ENCODE measurements at regions not wholly inside any gene's neighbourhood (a gene's known extent, or its start where the extent isn't known, plus 50 kb on each side); places are given as distances from the start of the nearest gene placed in this dataset.
"Not testable (repeated sequence)": the region's sequence is repeated elsewhere in the genome, so short reads cannot be mapped to it uniquely, and the experiment has no call there.

DNA sequence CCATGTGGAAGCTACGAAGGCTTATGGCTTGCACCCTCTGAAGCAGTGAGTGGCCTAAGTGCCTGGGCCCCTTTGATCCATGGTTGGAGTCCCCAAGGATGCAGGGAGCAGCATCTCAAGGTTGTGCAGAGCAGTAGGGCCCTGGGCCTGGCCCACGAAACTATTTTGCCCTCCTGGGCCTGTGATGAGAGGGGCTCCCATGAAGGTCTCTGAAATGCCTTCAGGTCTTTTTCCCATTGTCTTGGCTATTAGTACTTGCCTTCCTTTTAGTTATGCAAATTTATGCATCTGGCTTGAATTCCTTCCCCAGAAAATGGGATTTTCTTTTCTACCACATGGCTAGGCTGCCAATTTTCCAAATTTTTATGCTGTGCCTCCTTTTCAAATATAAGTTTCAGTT is 158.8 kb upstream of the MME start:
- H3K4me3 ChIP-seq (ENCODE audit: low read depth, low read length) = no peak overlapping the region
- no peak for DNase-seq (ENCODE audit: low read depth)

GRCh38 chr3:154919226-154919625 is 160.9 kb upstream of the MME start:
- no peak for DNase-seq (ENCODE audit: low read depth)
- H3K4me3 ChIP-seq (ENCODE audit: low read depth, low read length) = no peak overlapping the region

GRCh38 chr3:154904328-154904727 is 175.8 kb upstream of the MME start:
- H3K4me3 ChIP-seq (ENCODE audit: low read depth, low read length) = no peak overlapping the region
- no peak for DNase-seq (ENCODE audit: low read depth)

DNA sequence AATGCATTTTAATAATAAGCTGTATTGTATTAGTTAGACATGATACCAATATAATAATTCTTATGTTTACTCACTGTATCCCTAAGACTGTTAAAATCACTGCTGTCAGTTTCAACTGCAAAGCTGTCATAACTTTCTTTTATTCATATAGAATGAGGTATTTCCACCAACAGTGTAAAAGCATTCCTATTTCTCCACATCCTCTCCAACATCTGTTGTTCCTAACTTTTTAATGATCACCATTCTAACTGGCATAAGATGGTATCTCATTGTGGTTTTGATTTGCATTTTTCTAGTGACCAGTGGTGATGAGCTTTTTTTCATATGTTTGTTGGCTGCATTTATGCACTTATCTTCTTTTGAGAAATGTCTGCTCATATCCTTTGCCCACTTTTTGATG is 177.6 kb upstream of the MME start:
- not testable (repeated sequence) for H3K4me3 ChIP-seq (ENCODE audit: low read depth, low read length); DNase-seq (ENCODE audit: low read depth)

DNA sequence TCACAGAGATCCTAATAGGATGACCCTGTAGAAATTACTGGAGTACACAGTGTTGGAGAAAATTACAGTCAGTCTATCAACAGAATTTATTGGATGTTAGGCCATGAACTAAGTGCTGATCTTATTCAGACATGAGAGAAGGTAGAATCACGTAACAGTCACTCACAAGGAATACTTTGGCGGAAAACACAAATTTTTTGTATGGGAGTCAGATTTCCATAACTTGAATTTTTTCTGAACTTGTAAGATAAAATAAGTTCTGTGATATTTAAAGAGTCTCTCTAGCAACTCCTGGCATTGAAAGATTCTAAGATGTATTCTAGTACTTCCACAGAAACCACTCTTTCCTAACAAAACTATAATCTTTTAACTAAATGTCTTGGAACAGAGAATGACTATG is 178.8 kb upstream of the MME start:
- DNase-seq (ENCODE audit: low read depth) = no peak
- H3K4me3 ChIP-seq (ENCODE audit: low read depth, low read length) = no peak overlapping the region

DNA sequence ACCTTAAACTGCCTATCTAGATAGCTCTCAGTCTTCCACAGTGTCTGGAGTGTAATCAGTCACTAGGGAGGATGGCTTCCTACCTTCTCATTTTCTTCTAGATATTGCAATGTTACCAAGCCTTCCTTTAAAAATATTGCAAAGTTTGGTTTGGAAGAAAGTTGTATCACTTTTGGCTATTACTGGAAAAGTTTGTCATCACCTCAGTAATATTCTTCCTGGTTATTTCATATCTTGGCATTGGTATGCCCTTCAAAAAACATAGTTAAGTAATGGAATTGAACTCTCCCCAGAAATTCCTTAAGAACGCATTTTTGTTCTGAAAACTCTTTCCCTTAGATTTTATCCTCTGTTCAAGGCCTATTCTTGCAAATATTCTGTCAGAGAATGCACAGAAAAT is 179.3 kb upstream of the MME start:
- no peak for DNase-seq (ENCODE audit: low read depth)
- no peak overlapping the region for H3K4me3 ChIP-seq (ENCODE audit: low read depth, low read length)

DNA sequence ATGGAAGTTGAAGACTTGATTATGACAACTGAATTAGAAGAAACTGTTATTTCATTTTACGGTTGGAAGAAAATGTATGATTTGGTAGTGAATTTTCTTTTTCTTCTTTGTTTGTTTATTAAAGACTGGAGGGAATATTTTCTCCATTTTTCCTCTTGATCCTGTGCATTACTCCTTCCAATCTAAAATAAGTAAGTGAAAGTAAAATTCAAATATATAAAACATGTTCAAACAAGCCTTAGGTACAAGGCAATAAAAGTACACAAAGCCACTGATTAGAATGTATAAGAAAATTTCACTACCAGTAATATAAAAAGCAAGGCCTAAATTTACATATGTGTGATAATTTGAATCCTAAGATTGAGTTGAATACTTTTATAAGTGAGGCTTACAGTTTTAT is 181.2 kb upstream of the MME start:
- no peak overlapping the region for H3K4me3 ChIP-seq (ENCODE audit: low read depth, low read length)
- DNase-seq (ENCODE audit: low read depth) = no peak

DNA sequence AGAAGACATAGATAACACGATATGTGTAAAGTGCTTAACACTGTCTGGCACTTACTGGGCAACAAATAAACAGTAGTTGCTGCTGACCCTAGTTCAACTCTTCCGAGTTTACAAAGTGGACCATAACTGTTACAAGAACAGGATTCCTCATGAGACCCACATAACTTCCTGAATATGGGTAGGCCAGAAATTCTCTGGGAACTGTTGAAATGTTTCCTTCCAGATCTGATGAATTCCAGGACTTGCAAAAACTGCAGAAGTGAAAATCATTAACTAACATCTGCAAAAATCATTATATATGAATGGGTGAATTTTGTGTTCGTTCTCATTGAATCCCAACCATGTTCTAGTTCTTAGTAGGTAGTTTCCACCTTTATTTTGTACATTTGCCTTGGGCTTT is 181.7 kb upstream of the MME start:
- H3K4me3 ChIP-seq (ENCODE audit: low read depth, low read length) = no peak overlapping the region
- DNase-seq (ENCODE audit: low read depth) = no peak

- no peak for DNase-seq (ENCODE audit: low read depth)
- no peak overlapping the region for H3K4me3 ChIP-seq (ENCODE audit: low read depth, low read length)
These were observed 186.3 kb upstream of the MME start for GRCh38 chr3:154893813-154894212.

- H3K4me3 ChIP-seq (ENCODE audit: low read depth, low read length) = no peak overlapping the region
- DNase-seq (ENCODE audit: low read depth) = no peak
These were observed 190.9 kb upstream of the MME start for GRCh38 chr3:154889227-154889634.

DNA sequence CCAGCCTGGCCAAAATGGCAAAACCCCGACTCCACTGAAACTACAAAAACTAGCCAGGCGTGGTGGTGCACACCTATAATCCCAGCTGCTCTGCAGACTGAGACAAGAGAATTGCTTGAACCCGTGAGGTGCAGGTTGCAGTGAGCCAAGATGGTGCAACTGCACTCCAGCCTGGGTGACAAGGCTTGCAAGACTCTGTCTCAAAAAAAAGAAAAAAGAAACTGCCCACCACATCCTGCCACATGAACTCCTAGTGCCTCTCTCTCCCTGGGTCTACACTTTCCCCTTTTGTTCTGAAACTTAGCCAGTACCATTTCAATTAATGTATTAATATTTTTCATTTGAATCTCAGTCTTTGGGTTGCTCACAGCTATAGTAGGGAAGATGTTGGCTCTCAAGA is 192.2 kb upstream of the MME start:
- no peak overlapping the region for H3K4me3 ChIP-seq (ENCODE audit: low read depth, low read length)
- no peak for DNase-seq (ENCODE audit: low read depth)

DNA sequence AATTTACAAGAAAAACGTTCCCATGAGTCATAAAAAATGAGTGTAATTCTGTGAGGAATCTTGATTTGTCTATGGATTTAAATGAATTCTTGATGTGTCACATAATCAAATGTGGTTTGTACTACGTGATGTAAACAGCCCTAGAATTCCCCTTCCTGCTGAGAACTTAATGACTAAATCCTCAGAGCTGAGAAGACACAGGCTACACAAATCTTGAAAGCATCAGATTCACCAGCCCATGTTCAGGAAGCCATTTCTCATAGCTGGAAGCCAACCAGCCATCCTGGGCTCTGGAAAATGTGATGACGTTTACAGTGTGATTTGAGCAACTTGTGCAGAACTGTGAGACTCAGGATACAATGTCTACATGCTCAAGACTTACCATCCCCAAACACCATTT is 193.7 kb upstream of the MME start:
- peak; percentile 99 for DNase-seq (ENCODE audit: low read depth)
- H3K4me3 ChIP-seq (ENCODE audit: low read depth, low read length) = no peak overlapping the region

DNA sequence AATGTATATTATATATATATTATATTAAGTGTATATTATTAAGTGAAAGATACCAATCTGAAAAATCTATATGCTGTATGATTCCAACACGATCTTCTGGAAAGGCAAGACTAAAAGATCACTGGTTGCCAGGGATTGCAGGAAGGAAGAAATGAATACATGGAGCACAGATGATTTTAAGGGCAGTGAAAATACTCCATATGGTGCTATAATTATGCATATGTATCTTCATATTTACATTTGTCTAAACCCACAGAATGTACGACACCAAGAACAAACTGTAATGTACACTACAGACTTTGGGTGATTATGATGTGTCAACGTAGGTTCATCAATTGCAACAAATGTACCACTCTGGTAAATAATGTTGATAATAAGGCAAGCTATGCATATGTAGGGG is 194.7 kb upstream of the MME start:
- DNase-seq (ENCODE audit: low read depth) = no peak
- no peak overlapping the region for H3K4me3 ChIP-seq (ENCODE audit: low read depth, low read length)

GRCh38 chr3:154884952-154885351 is 195.2 kb upstream of the MME start:
- no peak overlapping the region for H3K4me3 ChIP-seq (ENCODE audit: low read depth, low read length)
- no peak for DNase-seq (ENCODE audit: low read depth)

- H3K4me3 ChIP-seq (ENCODE audit: low read depth, low read length) = no peak overlapping the region
- DNase-seq (ENCODE audit: low read depth) = no peak
These were observed 205.0 kb upstream of the MME start for GRCh38 chr3:154875142-154875541.

DNA sequence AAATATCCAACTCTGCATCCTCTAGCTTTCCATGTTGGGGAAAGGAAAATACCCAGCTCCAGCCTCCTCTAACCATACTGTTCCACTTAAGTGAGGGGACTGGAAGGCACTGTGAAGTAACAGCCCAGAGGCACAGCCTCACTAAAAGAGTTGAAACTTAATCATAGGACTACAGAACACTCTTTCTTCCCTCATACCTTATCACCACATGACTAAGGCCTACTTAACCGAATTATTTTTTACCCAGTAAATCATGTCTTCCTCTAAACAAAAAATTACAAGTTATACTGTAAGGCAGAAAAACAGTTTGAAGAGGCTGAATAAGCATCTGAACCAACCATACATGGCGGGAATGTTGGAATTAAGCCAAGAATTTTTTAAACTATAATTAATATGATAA is 207.4 kb upstream of the MME start:
- H3K4me3 ChIP-seq (ENCODE audit: low read depth, low read length) = no peak overlapping the region
- no peak for DNase-seq (ENCODE audit: low read depth)

DNA sequence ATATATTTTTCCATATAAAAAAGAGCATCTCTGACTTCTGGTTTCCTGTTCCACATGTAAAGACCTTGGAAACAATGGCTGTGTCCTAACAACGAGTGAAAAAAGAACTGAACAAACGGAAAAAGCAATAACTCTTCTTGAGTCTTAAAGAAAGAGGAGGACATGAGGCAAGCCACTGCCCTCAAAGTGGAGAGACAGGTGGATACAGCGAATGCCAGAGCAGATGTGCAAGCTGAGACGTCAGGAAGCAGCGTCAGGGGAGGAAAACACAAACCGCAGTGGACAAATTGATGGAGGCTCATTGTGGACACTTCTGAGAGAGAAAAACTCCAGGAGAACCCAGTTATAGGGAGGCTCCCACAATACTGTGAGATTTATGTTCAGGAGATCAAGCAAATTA is 208.0 kb upstream of the MME start:
- DNase-seq (ENCODE audit: low read depth) = peak; percentile 36
- no peak overlapping the region for H3K4me3 ChIP-seq (ENCODE audit: low read depth, low read length)

DNA sequence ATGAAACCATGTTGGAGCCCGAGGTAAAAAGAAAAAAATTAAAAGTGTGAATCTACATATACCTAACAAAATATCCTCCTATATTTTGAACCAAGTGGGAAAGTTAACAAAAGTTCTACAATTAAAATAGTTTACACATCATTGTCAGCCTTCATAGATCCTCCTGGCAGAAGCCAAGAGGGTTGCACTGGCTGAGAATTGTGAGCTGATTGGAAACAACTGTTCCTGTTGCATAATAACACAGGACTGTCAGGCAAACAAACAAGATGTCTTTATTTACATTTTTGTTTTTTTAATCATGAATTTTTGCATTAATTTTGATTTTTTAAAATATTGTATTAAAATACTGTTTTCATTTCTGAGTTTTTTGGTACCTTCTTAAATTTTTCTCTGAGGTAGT is 215.2 kb upstream of the MME start:
- no peak overlapping the region for H3K4me3 ChIP-seq (ENCODE audit: low read depth, low read length)
- DNase-seq (ENCODE audit: low read depth) = no peak

DNA sequence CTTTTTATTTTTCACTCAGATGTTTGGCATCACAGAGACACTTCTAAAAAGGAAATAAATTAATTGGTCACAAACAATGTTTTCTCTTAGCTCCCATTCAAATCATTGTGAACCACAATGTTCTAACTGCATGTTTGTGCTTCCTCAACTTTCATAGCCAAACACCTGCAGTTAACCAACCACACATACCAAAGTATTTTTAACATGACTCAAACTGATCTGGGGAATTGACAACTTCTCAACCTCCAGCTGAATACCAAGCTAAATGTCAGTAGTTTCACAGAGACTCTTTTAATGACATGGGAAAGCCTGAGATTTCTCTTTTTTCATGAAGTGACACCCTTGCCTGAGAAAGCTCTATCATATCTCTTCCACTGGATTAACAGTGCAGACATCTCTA is 217.9 kb upstream of the MME start:
- H3K4me3 ChIP-seq (ENCODE audit: low read depth, low read length) = no peak overlapping the region
- DNase-seq (ENCODE audit: low read depth) = peak; percentile 48

- not testable (repeated sequence) for H3K4me3 ChIP-seq (ENCODE audit: low read depth, low read length); DNase-seq (ENCODE audit: low read depth)
These were observed 227.1 kb upstream of the MME start for GRCh38 chr3:154852998-154853397.

GRCh38 chr3:154852515-154852914 is 227.6 kb upstream of the MME start:
- DNase-seq (ENCODE audit: low read depth) = no peak
- no peak overlapping the region for H3K4me3 ChIP-seq (ENCODE audit: low read depth, low read length)

- no peak overlapping the region for H3K4me3 ChIP-seq (ENCODE audit: low read depth, low read length)
- DNase-seq (ENCODE audit: low read depth) = no peak
These were observed 228.5 kb upstream of the MME start for GRCh38 chr3:154851644-154852043.

GRCh38 chr3:154850921-154851320 is 229.2 kb upstream of the MME start:
- no peak overlapping the region for H3K4me3 ChIP-seq (ENCODE audit: low read depth, low read length)
- DNase-seq (ENCODE audit: low read depth) = no peak
